ENCODE measurements at regions not wholly inside any gene's neighbourhood (a gene's known extent, or its start where the extent isn't known, plus 50 kb on each side); places are given as distances from the start of the nearest gene placed in this dataset.

DNA sequence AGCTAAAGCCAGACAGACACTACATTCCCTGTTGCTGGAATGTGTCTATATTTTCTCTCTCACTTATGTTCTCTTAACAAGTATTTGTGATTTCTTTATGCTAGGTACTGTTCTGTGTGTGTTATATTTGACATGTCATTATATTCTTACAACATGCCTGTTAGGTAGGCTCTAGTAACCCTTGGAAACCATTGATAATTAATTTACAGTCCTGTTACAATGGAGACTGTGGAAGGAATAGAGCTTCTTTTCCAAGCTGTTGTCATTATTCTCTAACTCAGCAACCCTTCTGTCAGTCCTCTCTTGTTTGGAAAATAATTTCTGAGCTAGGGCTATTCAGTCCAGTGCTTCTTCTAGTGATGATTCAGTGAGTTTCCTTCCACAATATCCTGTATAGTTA lies 419.1 kb upstream of the BOD1L1 start:
- DNase-seq (ENCODE audit: low read depth in 3 of 3) = no peak

- DNase-seq (ENCODE audit: low read depth in 3 of 3) = no peak
These were observed 420.3 kb upstream of the BOD1L1 start for GRCh38 chr4:14047840-14048239.

DNA sequence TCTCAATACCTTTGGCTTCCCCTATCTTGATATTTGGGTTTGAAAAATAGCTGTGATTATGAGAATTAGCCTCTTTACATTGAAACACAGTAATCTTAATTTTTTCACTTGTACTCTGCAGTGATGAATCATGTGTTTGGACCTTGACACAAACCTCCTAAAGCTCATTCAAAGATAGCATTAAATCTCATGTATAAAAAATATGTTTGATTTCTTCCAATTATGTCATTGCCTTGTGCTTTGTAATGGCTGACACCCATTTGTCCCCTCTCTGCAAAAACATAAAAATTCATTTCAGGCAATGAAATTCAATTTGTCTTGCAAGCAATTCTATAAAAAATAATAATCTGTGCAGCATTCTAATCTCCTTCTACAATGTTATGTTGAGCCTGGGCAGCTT lies 422.4 kb upstream of the BOD1L1 start:
- no peak for DNase-seq (ENCODE audit: low read depth in 3 of 3)

- DNase-seq (ENCODE audit: low read depth in 3 of 3) = no peak
These were observed 425.8 kb upstream of the BOD1L1 start for GRCh38 chr4:14053291-14053690.

GRCh38 chr4:14054391-14054790 lies 426.9 kb upstream of the BOD1L1 start:
- no peak for DNase-seq (ENCODE audit: low read depth in 3 of 3)

DNA sequence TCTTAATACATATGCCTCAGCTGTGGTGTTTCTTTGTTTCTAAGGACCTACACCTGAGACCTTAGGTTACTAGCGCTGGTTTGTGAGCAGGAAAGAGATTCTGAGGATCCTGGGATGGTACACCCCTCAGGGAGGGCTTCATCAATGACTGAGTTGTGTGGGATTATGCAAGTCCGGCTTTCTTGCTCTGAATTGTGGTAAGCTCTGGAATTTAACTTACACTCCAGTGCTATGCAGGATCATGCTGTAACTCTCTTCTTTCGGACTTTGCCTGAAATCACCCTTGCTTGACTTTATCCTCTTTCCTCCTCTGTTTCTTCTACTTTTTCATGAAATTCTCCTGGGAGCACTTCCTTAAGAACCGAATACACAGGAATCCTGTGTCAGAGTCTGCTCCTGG lies 431.5 kb upstream of the BOD1L1 start:
- no peak for DNase-seq (ENCODE audit: low read depth in 3 of 3)

GRCh38 chr4:14064984-14065383 lies 437.5 kb upstream of the BOD1L1 start:
- no peak for DNase-seq (ENCODE audit: low read depth in 3 of 3)

DNA sequence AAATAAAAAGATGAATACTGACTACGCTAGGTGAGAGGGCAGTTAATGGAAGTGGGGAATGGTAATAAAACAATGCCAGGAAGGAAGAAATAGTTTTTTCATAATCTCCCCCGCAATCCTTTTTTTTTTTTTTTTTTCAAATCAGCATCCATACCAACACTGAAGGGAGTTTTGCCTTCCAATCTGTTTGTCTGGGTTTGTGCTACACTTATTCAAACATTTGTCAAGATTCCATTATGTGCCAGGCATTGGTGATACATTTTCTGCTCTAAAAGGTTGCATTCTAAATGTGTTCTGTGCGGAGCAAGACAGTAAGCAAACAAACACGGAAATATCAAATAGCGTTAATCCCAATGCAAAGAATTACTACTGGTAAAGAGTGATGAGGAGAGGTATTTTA lies 437.9 kb upstream of the BOD1L1 start:
- no peak for DNase-seq (ENCODE audit: low read depth in 3 of 3)

DNA sequence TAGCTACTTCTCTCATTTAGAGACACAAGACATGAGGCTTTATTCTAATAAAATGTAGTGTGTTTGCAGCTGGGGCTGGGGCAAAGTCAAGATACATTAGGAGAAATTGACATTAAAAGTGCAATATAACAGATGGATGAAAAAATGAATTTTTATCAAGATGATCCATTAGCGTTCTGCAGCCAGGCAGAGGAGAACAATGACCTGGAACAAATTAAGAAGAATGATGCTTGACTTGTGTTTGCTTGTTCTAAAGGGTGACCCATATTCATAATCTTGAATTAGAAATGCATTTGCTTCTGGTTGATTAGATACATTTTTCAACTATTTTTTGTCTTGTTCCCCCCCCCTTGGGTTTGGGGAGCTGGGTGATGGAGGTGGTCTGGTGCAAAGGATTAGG lies 439.5 kb upstream of the BOD1L1 start:
- DNase-seq (ENCODE audit: low read depth in 3 of 3) = no peak

DNA sequence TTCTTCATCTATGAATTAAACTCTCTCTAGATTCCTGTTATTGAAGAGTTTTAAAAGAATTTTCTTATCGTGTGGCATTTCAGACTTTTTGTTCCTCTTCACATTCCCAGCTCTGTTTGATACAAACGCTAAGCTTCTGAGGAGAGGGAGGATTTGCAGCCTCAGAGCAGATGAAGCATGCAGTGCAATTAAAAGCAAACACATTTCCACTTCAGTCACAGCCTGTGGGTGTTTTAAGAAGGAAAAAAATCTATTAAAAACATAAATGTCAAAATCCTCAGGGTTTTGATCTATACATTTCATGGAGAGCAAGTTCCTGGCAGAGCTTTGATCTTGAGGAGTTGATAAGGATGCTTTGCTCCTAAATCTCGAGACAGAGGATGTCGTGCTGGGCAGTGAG lies 442.4 kb upstream of the BOD1L1 start:
- DNase-seq (ENCODE audit: low read depth in 3 of 3) = no peak

DNA sequence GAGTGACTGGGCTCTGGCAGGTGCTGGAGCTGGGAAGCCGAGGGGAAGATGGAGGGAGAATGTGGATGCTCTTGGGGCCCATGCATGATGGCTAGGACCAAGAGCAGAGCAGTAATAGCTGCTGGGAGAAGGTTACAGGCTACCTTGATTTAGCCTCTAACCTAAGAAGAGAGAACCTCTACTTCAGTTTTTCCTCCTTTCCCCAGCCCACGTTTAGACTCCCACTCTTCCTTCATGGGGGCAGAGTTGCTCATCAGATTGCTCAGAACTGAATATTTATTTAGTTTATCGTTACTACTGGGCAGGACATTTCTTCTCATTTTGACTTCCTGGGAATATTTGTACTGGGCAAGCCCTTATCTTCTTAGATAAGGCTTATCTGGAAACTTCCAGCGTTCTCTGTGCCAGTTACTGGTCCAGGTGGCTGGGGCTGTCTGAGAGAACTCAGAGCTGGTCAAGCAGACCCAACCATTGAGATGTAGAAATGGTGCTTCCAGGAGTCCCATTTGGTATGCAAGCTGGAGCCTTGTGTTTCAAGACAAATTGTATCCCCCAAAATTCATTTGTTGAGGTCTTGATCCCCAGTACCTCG lies 442.9 kb upstream of the BOD1L1 start:
- no peak for DNase-seq (ENCODE audit: low read depth in 3 of 3)

DNA sequence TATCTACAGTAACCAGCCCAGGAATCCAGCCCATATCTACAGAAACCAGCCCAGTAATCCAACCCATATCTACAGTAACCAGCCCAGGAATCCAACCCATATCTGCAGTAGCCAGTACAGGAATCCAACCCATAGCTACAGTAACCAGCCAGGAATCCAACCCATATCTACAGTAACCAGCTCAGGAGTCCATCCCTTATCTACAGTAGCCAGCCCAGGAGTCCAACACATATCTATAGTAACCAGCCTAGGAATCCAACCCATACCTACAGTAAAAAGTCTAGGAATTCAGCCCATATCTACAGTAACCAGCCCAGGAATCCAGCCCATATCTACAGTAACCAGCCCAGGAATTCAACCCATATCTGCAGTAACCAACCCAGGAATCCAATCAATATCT lies 445.0 kb upstream of the BOD1L1 start:
- DNase-seq (ENCODE audit: low read depth in 3 of 3) = no peak

DNA sequence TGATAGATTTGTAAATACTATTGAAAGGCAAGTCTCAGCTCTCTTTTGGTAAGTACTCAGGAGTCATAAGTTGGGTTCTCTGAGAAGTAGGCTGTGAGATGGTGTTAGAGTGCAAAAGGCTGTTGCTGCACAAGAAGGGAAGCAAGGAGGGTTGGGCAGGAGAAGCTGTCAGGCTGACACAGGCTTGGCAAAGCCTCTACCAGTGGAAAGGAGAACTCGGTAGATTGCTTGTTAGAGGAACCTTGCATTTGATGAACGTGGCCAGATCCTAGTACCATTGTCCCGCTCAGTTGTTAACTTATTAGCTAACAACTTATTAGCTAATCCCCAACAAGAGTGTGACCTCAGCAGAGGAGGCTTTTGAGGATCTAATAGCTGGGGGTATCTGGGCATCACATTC lies 449.3 kb upstream of the BOD1L1 start:
- DNase-seq (ENCODE audit: low read depth in 3 of 3) = no peak

DNA sequence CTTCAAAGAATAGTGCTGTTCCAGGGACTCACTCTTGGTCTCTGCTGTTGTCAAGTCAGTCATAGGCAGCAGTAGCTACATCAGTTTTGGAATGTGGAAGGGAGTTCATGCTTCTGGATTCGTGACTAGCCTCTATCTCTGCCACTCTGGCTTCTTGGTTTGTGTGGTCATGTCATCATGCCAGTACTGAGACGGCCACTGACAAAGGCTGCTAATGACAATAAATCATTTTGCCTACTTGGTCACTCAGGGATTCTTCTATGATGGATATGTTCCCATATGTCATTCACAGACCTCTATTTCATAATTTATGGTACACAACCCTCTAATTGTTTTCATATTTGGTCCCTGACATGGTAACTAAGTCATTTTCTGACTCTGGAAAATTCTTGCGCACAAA lies 450.8 kb upstream of the BOD1L1 start:
- DNase-seq (ENCODE audit: low read depth in 3 of 3) = no peak

- no peak for DNase-seq (ENCODE audit: low read depth in 3 of 3)
These were observed 452.1 kb upstream of the BOD1L1 start for GRCh38 chr4:14079601-14080000.

- no peak for DNase-seq (ENCODE audit: low read depth in 3 of 3)
These were observed 455.6 kb upstream of the BOD1L1 start for GRCh38 chr4:14083150-14083549.

GRCh38 chr4:14084598-14084997 lies 457.1 kb upstream of the BOD1L1 start:
- no peak for DNase-seq (ENCODE audit: low read depth in 3 of 3)

DNA sequence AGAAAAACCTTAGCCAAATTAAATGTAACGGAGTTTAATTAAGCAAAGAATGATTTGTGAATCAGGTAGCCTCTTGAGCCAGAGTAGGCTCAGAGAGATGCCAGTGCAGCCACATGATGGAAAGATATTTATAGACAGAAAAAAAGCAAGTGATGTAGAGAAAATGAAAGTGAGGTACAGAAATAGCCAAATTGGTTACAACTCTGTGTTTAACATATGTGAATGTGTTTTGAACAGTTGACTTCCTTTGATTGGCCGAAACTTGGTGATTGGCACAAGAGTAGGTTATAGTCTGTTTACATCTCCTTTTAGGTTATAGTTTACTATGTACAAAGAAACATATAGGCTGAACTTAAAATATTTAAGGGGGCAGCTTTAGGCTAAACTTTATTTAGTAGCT lies 459.9 kb upstream of the BOD1L1 start:
- no peak for DNase-seq (ENCODE audit: low read depth in 3 of 3)

GRCh38 chr4:14087921-14088320 lies 460.4 kb upstream of the BOD1L1 start:
- DNase-seq (ENCODE audit: low read depth in 3 of 3) = no peak

DNA sequence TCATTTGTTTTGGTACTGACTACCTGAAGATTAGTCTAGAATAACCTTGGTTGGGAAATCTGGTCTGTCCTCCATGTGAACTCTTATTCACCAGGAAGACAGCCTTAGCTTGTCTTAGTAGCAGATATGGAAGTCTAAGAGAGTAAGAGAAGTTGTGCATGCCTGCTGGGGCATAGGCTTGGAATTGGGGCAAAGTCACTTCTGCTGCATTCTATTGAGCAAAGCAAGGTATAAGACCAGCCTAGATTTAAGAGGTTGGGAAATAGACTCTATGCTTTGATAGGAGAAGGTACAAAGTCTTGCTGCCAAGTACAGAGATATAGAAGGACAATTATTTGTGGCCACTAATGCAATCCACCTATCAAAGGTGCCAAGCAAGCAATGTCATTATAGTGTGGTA lies 464.0 kb upstream of the BOD1L1 start:
- no peak for DNase-seq (ENCODE audit: low read depth in 3 of 3)

DNA sequence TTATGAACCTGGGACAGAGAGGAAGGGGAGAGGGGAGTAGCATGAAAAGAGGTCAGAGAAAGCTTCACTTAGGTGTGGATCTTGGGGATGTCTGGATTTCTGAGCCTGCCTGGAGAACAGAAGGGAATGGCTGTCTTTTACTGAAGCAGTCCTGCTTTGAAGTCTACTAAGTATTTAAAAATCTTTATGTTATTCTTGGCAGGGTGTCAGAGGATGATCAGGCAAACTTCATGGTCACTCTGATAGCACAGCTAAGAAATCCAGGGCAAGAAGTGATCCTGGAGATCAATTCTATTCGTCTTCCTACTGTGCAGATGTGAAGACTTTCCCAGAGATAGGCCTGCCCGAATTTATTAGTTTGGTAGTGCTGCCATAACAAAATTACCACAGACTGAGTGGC lies 464.4 kb upstream of the BOD1L1 start:
- no peak for DNase-seq (ENCODE audit: low read depth in 3 of 3)

DNA sequence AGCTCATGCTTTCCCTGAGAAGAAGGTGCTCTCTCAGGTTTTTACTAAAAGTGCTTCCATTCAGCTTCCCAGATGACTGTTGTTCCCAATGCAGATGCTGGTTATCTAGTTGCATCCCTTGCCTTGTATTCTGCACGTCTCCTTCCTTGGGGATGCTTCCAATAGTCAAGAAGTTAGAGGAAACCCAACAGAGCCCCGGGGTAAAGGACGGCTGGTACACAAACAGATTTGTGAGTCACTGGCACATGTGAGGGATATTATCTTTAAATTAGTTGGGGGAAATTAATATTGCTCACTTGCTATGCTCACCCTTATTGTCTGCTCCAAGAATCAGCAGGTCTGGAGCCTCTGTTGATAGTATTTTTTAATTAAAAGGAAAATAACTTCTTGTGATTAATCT lies 465.2 kb upstream of the BOD1L1 start:
- DNase-seq (ENCODE audit: low read depth in 3 of 3) = no peak

DNA sequence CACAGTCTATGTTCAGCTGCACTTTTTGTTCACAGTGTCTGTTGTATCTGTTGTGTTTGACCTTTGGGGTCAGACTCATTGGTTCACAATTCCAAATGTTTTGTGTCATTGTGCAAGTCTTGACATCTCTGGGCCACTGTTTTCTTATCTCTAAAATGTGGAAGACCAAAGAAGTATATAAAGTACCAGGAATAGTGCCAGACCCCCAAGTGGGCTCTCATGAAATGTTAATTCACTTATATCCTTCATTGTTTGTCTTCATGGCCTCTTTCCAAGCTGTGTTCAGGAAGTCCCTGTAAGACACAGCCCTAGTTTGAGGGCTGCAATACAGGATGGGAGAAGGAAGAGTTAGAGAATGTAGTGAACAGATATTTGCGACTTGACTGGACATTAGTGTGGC lies 468.3 kb upstream of the BOD1L1 start:
- DNase-seq (ENCODE audit: low read depth in 3 of 3) = no peak

DNA sequence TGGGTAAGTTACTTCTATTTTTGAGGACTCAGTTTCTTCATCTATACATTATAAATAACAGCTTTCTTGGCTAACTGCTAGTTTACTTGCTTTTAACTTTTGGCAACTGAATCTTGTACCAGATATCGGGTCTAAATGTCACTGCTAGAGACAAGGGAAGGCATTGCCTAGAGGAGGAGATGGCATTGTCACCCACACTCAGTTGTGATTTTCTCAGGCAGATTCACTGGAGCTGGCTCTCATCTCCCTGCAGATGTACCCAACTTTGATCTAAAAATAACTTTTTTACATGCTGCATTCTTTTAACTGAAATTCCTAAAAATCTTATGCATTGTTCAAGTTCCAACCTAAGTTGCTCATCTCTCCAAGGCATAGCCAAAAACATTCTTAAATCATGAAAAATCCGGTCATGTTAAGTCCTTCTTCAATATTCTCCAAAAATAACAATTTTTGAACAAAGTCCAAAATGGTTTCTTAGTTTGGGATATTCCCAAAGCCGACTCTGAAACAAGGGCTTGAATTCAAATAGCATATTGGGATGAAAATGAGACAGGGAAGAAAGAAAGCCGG lies 469.0 kb upstream of the BOD1L1 start:
- DNase-seq (ENCODE audit: low read depth in 3 of 3) = no peak

Data from stimulated activated CD4-positive, alpha-beta T cell treated with anti-CD3 and anti-CD28 coated beads, TNF-alpha, amount 100 ng/mL, for 4 hours (primary cell).